NCI-H446 treated with DMSO at 0.1 percent for 48 hours (cell line): ENCODE measurements at regions not wholly inside any gene's neighbourhood (a gene's known extent, or its start where the extent isn't known, plus 50 kb on each side); places are given as distances from the start of the nearest gene placed in this dataset.

Experiments
- DNase-seq: peaks from one replicate; lab custom pipeline; 2025; lab: John Stamatoyannopoulos, UW

- DNase-seq, result no peak
Measured at GRCh38 chr21:37967036-37967435, 50.8 kb upstream of the KCNJ6 start.

GRCh38 chr21:37968744-37969143 is 52.5 kb upstream of the KCNJ6 start:
- no peak for DNase-seq

GRCh38 chr21:37970548-37970947 is 54.3 kb upstream of the KCNJ6 start:
- DNase-seq, result no peak

GRCh38 chr21:37971390-37971950 is 55.2 kb upstream of the KCNJ6 start:
- no peak for DNase-seq

GRCh38 chr21:37974081-37974480 is 57.8 kb upstream of the KCNJ6 start:
- no peak for DNase-seq

- no peak for DNase-seq
Measured at GRCh38 chr21:37982496-37983318, 66.5 kb upstream of the KCNJ6 start.

- no peak for DNase-seq
Measured at GRCh38 chr21:37983336-37984095, 67.3 kb upstream of the KCNJ6 start.

- DNase-seq, result no peak
Measured at GRCh38 chr21:37984416-37984815, 68.2 kb upstream of the KCNJ6 start.

- no peak for DNase-seq
Measured at GRCh38 chr21:37986000-37986399, 69.7 kb upstream of the KCNJ6 start.

GRCh38 chr21:37986751-37987399 is 70.6 kb upstream of the KCNJ6 start:
- peak; percentile 95 for DNase-seq

GRCh38 chr21:37987668-37988067 is 71.4 kb upstream of the KCNJ6 start:
- DNase-seq, result no peak

GRCh38 chr21:37993071-37993470 is 76.8 kb upstream of the KCNJ6 start:
- DNase-seq, result no peak

GRCh38 chr21:37994211-37994610 is 78.0 kb upstream of the KCNJ6 start:
- DNase-seq, result peak; percentile 45

- no peak for DNase-seq
Measured at GRCh38 chr21:38012672-38013071, 96.4 kb upstream of the KCNJ6 start.

GRCh38 chr21:38013741-38014140 is 97.5 kb upstream of the KCNJ6 start:
- no peak for DNase-seq

- DNase-seq, result no peak
Measured at GRCh38 chr21:38014298-38014697, 98.0 kb upstream of the KCNJ6 start.

- no peak for DNase-seq
Measured at GRCh38 chr21:38027901-38028498, 111.7 kb upstream of the KCNJ6 start.

GRCh38 chr21:38032082-38032801 is 116.0 kb upstream of the KCNJ6 start:
- no peak for DNase-seq

- no peak for DNase-seq
Measured at GRCh38 chr21:38036016-38036415, 119.8 kb upstream of the KCNJ6 start.

GRCh38 chr21:38037416-38037815 is 121.2 kb upstream of the KCNJ6 start:
- no peak for DNase-seq

GRCh38 chr21:38039369-38039768 is 123.1 kb upstream of the KCNJ6 start:
- DNase-seq, result no peak
